ENCODE measurements at regions not wholly inside any gene's neighbourhood (a gene's known extent, or its start where the extent isn't known, plus 50 kb on each side); places are given as distances from the start of the nearest gene placed in this dataset.
"Not testable (repeated sequence)": the region's sequence is repeated elsewhere in the genome, so short reads cannot be mapped to it uniquely, and the experiment has no call there.

GRCh38 chr13:70630247-70630646 lies 522.0 kb upstream of the KLHL1 start:
- no peak for DNase-seq (ENCODE audit: low read depth)

GRCh38 chr13:70623239-70623638 lies 515.0 kb upstream of the KLHL1 start:
- DNase-seq (ENCODE audit: low read depth), result no peak

DNA sequence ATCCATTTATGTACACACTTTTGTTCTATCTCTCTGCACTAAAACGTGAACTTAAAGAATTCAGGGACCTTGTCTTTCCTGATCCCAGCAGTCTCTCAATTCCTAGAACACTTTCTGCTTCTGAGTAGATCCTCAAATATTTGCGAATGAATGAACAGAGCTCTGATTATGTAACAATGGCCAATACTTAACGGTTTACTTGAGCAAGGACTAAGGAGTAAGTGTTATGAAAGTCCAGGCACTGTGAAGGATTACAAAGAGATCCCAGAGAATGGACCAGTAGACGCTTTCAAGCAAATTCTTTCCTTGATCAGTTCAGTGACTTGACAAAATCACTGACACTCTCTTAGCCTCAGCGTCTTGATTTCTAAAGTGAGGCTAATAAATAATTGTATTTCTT lies 514.5 kb upstream of the KLHL1 start:
- no peak for DNase-seq (ENCODE audit: low read depth)

DNA sequence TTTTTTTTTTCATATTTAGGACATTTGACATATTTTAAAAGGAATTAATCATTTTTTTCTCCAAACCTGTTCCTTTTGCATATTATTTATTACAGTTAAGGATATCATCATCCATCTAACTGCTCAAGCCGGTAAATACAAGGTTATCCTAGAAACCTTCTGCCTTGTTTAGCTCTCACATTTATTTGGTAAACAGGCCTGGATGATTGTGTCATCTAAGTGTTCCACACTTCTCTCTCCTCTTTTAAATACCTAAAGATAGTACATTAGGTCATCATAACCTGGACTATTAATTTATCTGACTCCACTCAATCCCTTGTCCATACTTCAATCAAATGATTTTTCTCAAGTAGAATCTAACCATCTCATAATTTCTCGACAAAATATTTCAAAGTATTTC lies 511.7 kb upstream of the KLHL1 start:
- DNase-seq (ENCODE audit: low read depth), result no peak

- DNase-seq (ENCODE audit: low read depth), result no peak
These were observed 508.6 kb upstream of the KLHL1 start for GRCh38 chr13:70616847-70617246.

- no peak for DNase-seq (ENCODE audit: low read depth)
These were observed 505.0 kb upstream of the KLHL1 start for GRCh38 chr13:70613295-70613694.

GRCh38 chr13:70612881-70613280 lies 504.6 kb upstream of the KLHL1 start:
- DNase-seq (ENCODE audit: low read depth), result no peak

GRCh38 chr13:70604448-70604847 lies 496.2 kb upstream of the KLHL1 start:
- DNase-seq (ENCODE audit: low read depth), result no peak

- DNase-seq (ENCODE audit: low read depth), result no peak
These were observed 485.5 kb upstream of the KLHL1 start for GRCh38 chr13:70593716-70594115.

GRCh38 chr13:70585109-70585508 lies 476.9 kb upstream of the KLHL1 start:
- no peak for DNase-seq (ENCODE audit: low read depth)

DNA sequence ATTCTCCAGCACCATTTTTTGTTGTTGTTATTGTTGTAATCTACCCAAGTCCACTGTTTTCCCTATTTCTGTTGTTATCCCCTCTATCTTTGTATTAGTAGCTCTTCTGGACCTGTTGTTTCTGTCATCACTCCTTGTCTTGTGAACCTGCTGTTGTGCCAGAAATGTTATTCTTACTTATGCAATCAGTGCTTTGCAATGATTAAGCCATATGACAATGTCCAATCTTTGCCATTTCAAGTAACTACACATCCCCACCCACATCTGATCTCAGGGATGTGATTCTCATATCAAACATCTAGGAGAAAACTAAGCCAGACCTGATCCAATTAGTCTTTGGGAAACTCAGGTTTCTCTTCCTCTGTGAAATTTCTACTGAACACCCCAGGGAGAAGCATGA lies 472.6 kb upstream of the KLHL1 start:
- no peak for DNase-seq (ENCODE audit: low read depth)

DNA sequence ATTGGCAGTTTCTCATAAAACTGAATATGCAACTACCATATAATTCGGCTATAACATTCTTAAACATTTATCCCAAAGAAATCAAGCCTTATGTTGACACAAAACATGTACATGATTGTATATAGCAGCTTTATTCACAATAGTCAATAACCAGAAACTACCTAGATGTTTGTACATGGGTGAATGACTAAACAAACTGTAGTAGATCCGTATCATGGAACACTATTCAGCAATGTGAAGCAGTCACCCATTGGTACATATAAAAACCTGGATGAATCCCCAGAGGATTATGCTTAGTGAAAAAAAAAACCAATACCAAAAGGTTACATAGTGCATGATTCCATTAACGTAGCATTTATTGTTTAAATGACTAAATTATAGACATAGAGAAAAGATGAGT lies 471.7 kb upstream of the KLHL1 start:
- no peak for DNase-seq (ENCODE audit: low read depth)

GRCh38 chr13:70571221-70571620 lies 463.0 kb upstream of the KLHL1 start:
- DNase-seq (ENCODE audit: low read depth), result no peak

GRCh38 chr13:70568571-70568970 lies 460.3 kb upstream of the KLHL1 start:
- no peak for DNase-seq (ENCODE audit: low read depth)

GRCh38 chr13:70544706-70545105 lies 436.5 kb upstream of the KLHL1 start:
- no peak for DNase-seq (ENCODE audit: low read depth)

- DNase-seq (ENCODE audit: low read depth), result no peak
These were observed 433.2 kb upstream of the KLHL1 start for GRCh38 chr13:70541451-70541850.

DNA sequence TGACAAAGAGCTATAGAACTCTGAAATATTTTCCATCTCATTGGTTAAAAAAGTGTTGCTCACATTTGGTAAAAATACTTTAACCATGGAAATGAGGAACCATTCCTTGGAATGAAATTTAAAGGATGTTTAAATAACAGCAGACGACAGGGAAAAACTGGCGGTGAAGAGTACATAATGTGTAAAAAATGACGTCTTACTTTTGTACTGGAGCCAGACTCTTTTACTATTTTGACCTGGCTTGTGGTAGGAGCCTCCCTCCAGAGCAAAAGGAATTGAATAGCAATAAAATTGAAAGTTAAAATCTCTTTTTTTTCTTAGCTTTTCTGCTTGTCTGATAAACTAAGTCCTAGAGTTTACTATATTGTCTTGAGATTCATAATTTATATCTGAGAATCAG lies 426.2 kb upstream of the KLHL1 start:
- DNase-seq (ENCODE audit: low read depth), result no peak

- no peak for DNase-seq (ENCODE audit: low read depth)
These were observed 421.4 kb upstream of the KLHL1 start for GRCh38 chr13:70529652-70530051.

- no peak for DNase-seq (ENCODE audit: low read depth)
These were observed 419.3 kb upstream of the KLHL1 start for GRCh38 chr13:70527599-70527998.

DNA sequence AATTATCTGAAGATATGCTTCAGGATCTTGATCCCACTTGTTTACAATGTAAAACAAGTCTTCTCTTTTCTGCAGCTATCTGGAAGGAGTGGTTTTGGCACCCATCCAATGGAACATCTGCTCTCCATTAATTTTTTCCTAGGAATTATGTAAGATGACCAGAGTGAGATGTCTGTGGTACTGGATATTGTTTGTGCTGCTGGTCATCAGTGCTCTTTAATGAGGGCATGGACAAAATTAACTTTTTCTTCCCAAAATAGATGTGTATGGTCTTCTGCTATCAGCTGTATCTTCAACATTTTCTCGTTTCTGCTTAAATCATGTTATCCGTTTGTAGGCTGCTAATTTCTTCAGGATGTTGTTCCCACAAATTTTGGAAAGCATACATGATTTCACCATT lies 415.4 kb upstream of the KLHL1 start:
- no peak for DNase-seq (ENCODE audit: low read depth)

DNA sequence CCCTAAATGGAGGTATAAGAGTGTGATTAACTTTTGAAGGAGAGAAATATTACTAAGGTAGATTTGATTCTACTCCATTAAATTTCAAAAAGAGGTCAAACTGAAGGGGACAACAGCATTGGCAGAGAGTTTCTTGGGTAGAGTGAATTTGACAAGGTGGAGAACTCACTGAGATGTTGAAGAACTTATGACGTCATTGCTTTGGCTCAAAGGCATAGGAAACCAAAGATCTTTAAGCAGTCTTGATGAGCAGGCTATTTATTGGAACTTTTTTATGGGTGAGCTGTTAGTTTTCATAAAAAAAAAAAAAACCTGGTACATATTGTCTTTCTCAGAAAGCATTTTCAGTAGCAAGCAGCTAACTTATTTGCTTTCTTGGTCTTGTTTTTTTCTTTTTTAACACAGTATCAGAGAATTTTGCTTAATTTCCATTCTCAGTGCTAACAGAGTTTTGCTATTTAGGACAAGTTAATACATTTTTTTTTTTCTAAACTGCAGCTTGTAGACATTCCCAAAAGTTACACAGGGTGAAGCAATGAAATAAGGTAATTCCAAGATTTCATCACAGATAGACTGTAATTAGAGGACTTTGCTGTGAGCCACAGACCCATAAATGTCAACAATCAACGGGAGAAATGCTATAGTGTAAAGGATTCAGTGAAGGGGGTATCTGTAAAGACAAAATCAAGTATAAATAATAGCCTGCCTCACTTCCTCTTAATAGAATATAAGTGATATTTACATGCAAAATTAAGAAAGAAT lies 412.2 kb upstream of the KLHL1 start:
- no peak for DNase-seq (ENCODE audit: low read depth)

DNA sequence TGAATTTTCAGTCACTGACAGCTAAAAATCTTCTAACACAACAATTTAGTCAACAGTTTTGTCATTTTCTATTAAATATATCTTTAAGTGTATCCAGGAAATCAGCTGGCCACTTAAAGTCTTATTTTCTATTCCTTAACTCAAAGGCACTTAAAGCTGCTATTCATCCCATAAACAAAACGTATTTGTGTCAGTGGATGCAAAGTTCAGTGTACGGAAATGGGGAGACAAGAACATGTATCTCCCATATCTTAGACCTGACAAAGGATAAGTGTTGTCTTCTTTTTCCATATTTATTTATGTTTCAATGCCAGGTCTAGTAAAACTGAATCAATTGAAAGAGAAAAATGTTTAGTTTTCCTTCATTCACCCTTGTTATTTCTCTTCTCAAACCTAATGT lies 409.8 kb upstream of the KLHL1 start:
- DNase-seq (ENCODE audit: low read depth), result no peak

- DNase-seq (ENCODE audit: low read depth), result no peak
These were observed 408.0 kb upstream of the KLHL1 start for GRCh38 chr13:70516226-70516625.

- DNase-seq (ENCODE audit: low read depth), result not testable (repeated sequence)
These were observed 403.7 kb upstream of the KLHL1 start for GRCh38 chr13:70511861-70512417.
